IMR-90 (cell line): ENCODE measurements at regions not wholly inside any gene's neighbourhood (a gene's known extent, or its start where the extent isn't known, plus 50 kb on each side); places are given as distances from the start of the nearest gene placed in this dataset.

Experiments used
- ATAC-seq: fragments of 200-7000 bp; cut with Tn5 transposase; 2 replicates; pipeline ENCODE4 v1.9.1; 2020; ENCODE audit warnings: low read depth, mild to moderate bottlenecking, moderate library complexity
- BruUV-seq: library from RNA; stranded (reverse); fragments of 400-500 nt; replicated peaks from 2 replicates; lab custom pipeline; 2021; lab: Mats Ljungman, UMichigan
- CTCF ChIA-PET: fragments of 300-600 bp; formaldehyde crosslinking; extraction: SDS; loops from one replicate; lab custom pipeline; 2021; ENCODE audit warnings: antibody characterized with exemption; lab: Yijun Ruan, JAX
- POLR2A ChIA-PET: fragments of 300-600 bp; sonication (Branson Sonifier 250); formaldehyde crosslinking; loops from one replicate; lab custom pipeline; 2022; ENCODE audit warnings: antibody characterized with exemption; ENCODE audit not compliant: unreplicated experiment; lab: Charles Lee
- DNase-seq: peaks from one replicate; pipeline ENCODE4 v3.0.0; 2013
- H2AFZ ChIP-seq: replicated peaks from 2 replicates; pipeline ENCODE3; 2013; ENCODE audit warnings: low read length, mild to moderate bottlenecking; ENCODE audit not compliant: poor library complexity
- H2AK5ac ChIP-seq: 2 replicates; pipeline ENCODE4 v1.6.1; 2013; ENCODE audit warnings: low read depth, low read length, inconsistent platforms
- H2AK9ac ChIP-seq: replicated peaks from 2 replicates; pipeline ENCODE3; 2013; ENCODE audit warnings: mild to moderate bottlenecking, low read depth, low read length, moderate library complexity; ENCODE audit not compliant: poor library complexity
- H2BK120ac ChIP-seq: 2 replicates; pipeline ENCODE4 v1.6.1; 2013; ENCODE audit warnings: low read depth, low read length, inconsistent platforms
- H2BK15ac ChIP-seq: 3 replicates; pipeline ENCODE4 v1.6.1; 2013; ENCODE audit warnings: low read depth, low read length, inconsistent platforms
- H2BK20ac ChIP-seq: 2 replicates; pipeline ENCODE4 v1.6.1; 2013; ENCODE audit warnings: low read depth, mild to moderate bottlenecking, inconsistent platforms, low read length, moderate library complexity
- H2BK5ac ChIP-seq: 2 replicates; pipeline ENCODE4 v1.6.1; 2013; ENCODE audit warnings: mild to moderate bottlenecking, low read depth, low read length, inconsistent platforms; ENCODE audit not compliant: poor library complexity, severe bottlenecking
- H3K14ac ChIP-seq: replicated peaks from 2 replicates; pipeline ENCODE4 v1.6.1; 2013; ENCODE audit warnings: low read depth, low read length, inconsistent platforms
- H3K18ac ChIP-seq: 2 replicates; pipeline ENCODE4 v1.6.1; 2013; ENCODE audit warnings: low read depth, low read length, control low read depth
- H3K23ac ChIP-seq: 2 replicates; pipeline ENCODE4 v1.6.1; 2013; ENCODE audit warnings: low read depth, low read length, inconsistent platforms
- H3K27ac ChIP-seq: 2 replicates; pipeline ENCODE4 v1.5.1; 2013; ENCODE audit warnings: mild to moderate bottlenecking, control low read depth, low read length; ENCODE audit not compliant: insufficient read depth
- H3K27me3 ChIP-seq: 2 replicates; pipeline ENCODE4 v1.6.1; 2013; ENCODE audit warnings: low read length; ENCODE audit not compliant: control insufficient read depth, insufficient read depth
- H3K36me3 ChIP-seq: 2 replicates; pipeline ENCODE4 v1.6.1; 2013; ENCODE audit warnings: low read length, mixed read lengths; ENCODE audit not compliant: control insufficient read depth, insufficient read depth
- H3K4ac ChIP-seq: 2 replicates; pipeline ENCODE4 v1.6.1; 2013; ENCODE audit warnings: low read depth, low read length, inconsistent platforms
- H3K4me1 ChIP-seq: 2 replicates; pipeline ENCODE4 v1.6.1; 2013; ENCODE audit warnings: low read length, mixed read lengths; ENCODE audit not compliant: control insufficient read depth, insufficient read depth
- H3K4me2 ChIP-seq: 2 replicates; pipeline ENCODE4 v1.6.1; 2013; ENCODE audit warnings: low read depth, mild to moderate bottlenecking, control low read depth, low read length, moderate library complexity
- H3K4me3 ChIP-seq: 2 replicates; pipeline ENCODE4 v1.5.1; 2013; ENCODE audit warnings: low read depth, mild to moderate bottlenecking, control low read depth, low read length, moderate library complexity; ENCODE audit not compliant: insufficient read depth
- H3K56ac ChIP-seq: 2 replicates; pipeline ENCODE4 v1.6.1; 2013; ENCODE audit warnings: low read length, inconsistent platforms; ENCODE audit not compliant: insufficient read depth; ENCODE audit errors: extremely low read depth
- H3K79me1 ChIP-seq, 2 experiments: 2 replicates each; pipeline ENCODE4 v1.6.1; 2013; ENCODE audit warnings: low read length in 2 of 2, inconsistent platforms in 1 of 2, low read depth in 1 of 2
- H3K9ac ChIP-seq: 2 replicates; pipeline ENCODE4 v1.6.1; 2013; ENCODE audit warnings: low read depth, low read length, control low read depth
- H3K9me1 ChIP-seq: 2 replicates; pipeline ENCODE4 v1.6.1; 2013; ENCODE audit warnings: low read length, inconsistent platforms; ENCODE audit not compliant: insufficient read depth
- H3K9me3 ChIP-seq: 2 replicates; pipeline ENCODE4 v1.6.1; 2013; ENCODE audit warnings: low read length; ENCODE audit not compliant: control insufficient read depth, insufficient read depth
- H4K20me1 ChIP-seq: 2 replicates; pipeline ENCODE4 v1.6.1; 2013; ENCODE audit warnings: low read length, inconsistent platforms; ENCODE audit not compliant: insufficient read depth
- H4K5ac ChIP-seq: 2 replicates; pipeline ENCODE4 v1.6.1; 2013; ENCODE audit warnings: mild to moderate bottlenecking, low read depth, low read length, control low read depth
- H4K8ac ChIP-seq, 2 experiments: 2 replicates each; pipeline ENCODE4 v1.6.1; 2013; ENCODE audit warnings: low read depth in 2 of 2, low read length in 2 of 2, control low read depth in 1 of 2, inconsistent platforms in 1 of 2
- H4K91ac ChIP-seq: 2 replicates; pipeline ENCODE4 v1.6.1; 2013; ENCODE audit warnings: low read depth, low read length, inconsistent platforms; ENCODE audit not compliant: insufficient read depth
- CEBPB ChIP-seq: IDR thresholded peaks from 2 replicates; pipeline ENCODE4 v1.6.1; 2012; ENCODE audit warnings: low read depth, low read length, improper control_type of control experiment
- CHD1 ChIP-seq: IDR thresholded peaks from 2 replicates; pipeline ENCODE4 v1.6.1; 2012; ENCODE audit warnings: low read depth, low read length, improper control_type of control experiment
- FOS ChIP-seq: fragments of 150-350 bp; IDR thresholded peaks from 2 replicates; pipeline ENCODE4 v1.6.1; 2016; ENCODE audit warnings: low read depth, low read length
- MAFK ChIP-seq: IDR thresholded peaks from 2 replicates; pipeline ENCODE4 v1.6.1; 2012; ENCODE audit warnings: low read depth, low read length, improper control_type of control experiment
- NFE2L2 ChIP-seq: fragments of 150-350 bp; IDR thresholded peaks from 2 replicates; pipeline ENCODE4 v1.6.1; 2016; ENCODE audit warnings: low read depth, mild to moderate bottlenecking, low read length
- POLR2A ChIP-seq: IDR thresholded peaks from 2 replicates; pipeline ENCODE4 v1.6.1; 2012; ENCODE audit warnings: mild to moderate bottlenecking, low read depth, low read length
- RFX5 ChIP-seq: IDR thresholded peaks from 2 replicates; pipeline ENCODE4 v1.8.0; 2012; ENCODE audit warnings: low read depth, mild to moderate bottlenecking, low read length, moderate library complexity
- WGBS, 2 experiments: methylation state at CpG; one replicate each; pipeline versions ENCODE4 v1.1.5 to v1.1.7; 2013; ENCODE audit warnings: missing lambda C conversion rate in 2 of 2; ENCODE audit not compliant: insufficient read length in 1 of 2; ENCODE audit errors: extremely low coverage in 2 of 2; 5-methylcytosine and 5-hydroxymethylcytosine counted together
- dilution Hi-C: fragments of 300-500 bp; cut with HindIII; formaldehyde crosslinking; loops from one replicate; pipeline ENCODE4 v1.14.3; 2018; ENCODE audit warnings: low sequenced_read_pairs; ENCODE audit not compliant: unreplicated experiment
- in situ Hi-C: fragments of 300-500 bp; cut with MboI; formaldehyde crosslinking; loops from 3 replicates; pipeline ENCODE4 v1.14.3; 2019; ENCODE audit warnings: low sequenced_read_pairs, inconsistent platforms, mixed read lengths
- intact Hi-C: fragments of 100-400 bp; cut with micrococcal nuclease; formaldehyde crosslinking; loops from 2 replicates; pipeline ENCODE4 v1.10.0; 2022

DNA sequence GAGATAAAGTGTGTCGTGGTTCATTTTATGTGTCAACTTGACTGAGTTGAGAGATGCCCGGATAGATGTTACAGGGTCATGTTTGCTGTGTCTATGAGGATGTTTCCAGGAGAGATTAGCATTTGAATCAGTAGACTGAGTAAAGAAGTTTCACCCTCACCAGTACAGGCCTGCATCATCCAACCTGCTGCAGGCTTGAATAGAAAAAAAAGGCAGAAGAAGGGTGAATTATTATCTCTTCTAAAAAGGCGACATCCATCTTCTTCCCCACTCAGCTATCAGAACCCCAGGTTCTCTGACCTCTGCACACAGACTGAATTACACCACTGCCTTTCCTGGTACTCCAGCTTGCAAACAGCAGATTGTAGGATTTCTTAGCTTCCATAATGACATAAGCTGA is 1293.7 kb upstream of the FLRT2 start:
- H2AK5ac ChIP-seq = no peak overlapping the region
- H3K9me3 ChIP-seq = no peaks in the 10 kb centered on the region
- H4K20me1 ChIP-seq = no peaks in the 10 kb centered on the region
- no peaks in the 10 kb centered on the region for H3K9me1 ChIP-seq
- H3K23ac ChIP-seq = no peak overlapping the region
- no peak overlapping the region for H3K56ac ChIP-seq
- H3K4ac ChIP-seq = no peak overlapping the region
- H4K5ac ChIP-seq = no peak overlapping the region
- H2BK5ac ChIP-seq = no peak overlapping the region
- no peak for ATAC-seq
- in situ Hi-C loops (no loop called here), intact Hi-C loops (loop anchor here (2.0 kb wide), 1 partner anchor 47 kb away; no protein-coding TSS in a partner anchor), dilution Hi-C loops (no loop called here)
- H2BK15ac ChIP-seq = no peak overlapping the region
- WGBS, 2 experiments = no CpG with 5 or more reads among the region's 3 CpGs
- no TSS peak for BruUV-seq
- H3K18ac ChIP-seq = no peak overlapping the region
- ChIA-PET POLR2A (no interaction called here), CTCF (no interaction called here)
- no peak overlapping the region for H3K4me3 ChIP-seq
- no peaks in the 10 kb centered on the region for H3K27me3 ChIP-seq
- no peak overlapping the region for H4K91ac ChIP-seq
- no peaks in the 10 kb centered on the region for H3K36me3 ChIP-seq
- no peak overlapping the region for H3K27ac ChIP-seq
- no peak overlapping the region for H2AK9ac ChIP-seq
- no peak overlapping the region for H3K14ac ChIP-seq
- TF ChIP-seq NFE2L2 (no peak), POLR2A (no peak), CHD1 (no peak), CEBPB (no peak), RFX5 (no peak), FOS (no peak), MAFK (no peak)
- no peak overlapping the region for H3K9ac ChIP-seq
- no peak for DNase-seq
- no peak overlapping the region for H4K8ac ChIP-seq
- no peak overlapping the region for H2BK120ac ChIP-seq
- H2BK20ac ChIP-seq = no peak overlapping the region
- no peaks in the 10 kb centered on the region for H3K4me1 ChIP-seq
- no peak overlapping the region for H3K4me2 ChIP-seq
- no peaks in the 10 kb centered on the region for H3K79me1 ChIP-seq
- no peak overlapping the region for H2AFZ ChIP-seq
